ENCODE measurements at regions not wholly inside any gene's neighbourhood (a gene's known extent, or its start where the extent isn't known, plus 50 kb on each side); places are given as distances from the start of the nearest gene placed in this dataset.

- H3K36me3 Mint-ChIP-seq (ENCODE audit: low read depth), result no peaks in the 10 kb centered on the region
- no peak overlapping the region for H3K4me3 Mint-ChIP-seq
- DNase-seq (ENCODE audit: low read depth, low spot score), result no peak
- no peak overlapping the region for H3K27ac Mint-ChIP-seq (ENCODE audit: unreplicated experiment)
- H3K9me3 Mint-ChIP-seq, result no peaks in the 10 kb centered on the region
- TF ChIP-seq CTCF (conservative IDR thresholded peaks at IDR 0.05), result no peak
- H3K27me3 Mint-ChIP-seq (ENCODE audit: low read depth), result peaks cover 10% of the 10 kb centered on the region
- H3K4me1 Mint-ChIP-seq, result no peaks in the 10 kb centered on the region
Observed at GRCh38 chr14:70269582-70269981, 80.8 kb upstream of the SLC8A3 start.

- Mint-ChIP-seq H3K36me3 (ENCODE audit: low read depth) (no peaks in the 10 kb centered on the region), H3K27ac (ENCODE audit: unreplicated experiment) (no peak overlapping the region), H3K4me3 (no peak overlapping the region), H3K27me3 (ENCODE audit: low read depth) (peaks cover 10% of the 10 kb centered on the region), H3K4me1 (no peaks in the 10 kb centered on the region), H3K9me3 (no peaks in the 10 kb centered on the region)
- no peak for DNase-seq (ENCODE audit: low read depth, low spot score)
- TF ChIP-seq CTCF (conservative IDR thresholded peaks at IDR 0.05), result no peak
Observed at GRCh38 chr14:70268760-70269159, 80.0 kb upstream of the SLC8A3 start.

- H3K27me3 Mint-ChIP-seq (ENCODE audit: low read depth), result peaks cover 10% of the 10 kb centered on the region
- no peak overlapping the region for H3K4me3 Mint-ChIP-seq
- H3K27ac Mint-ChIP-seq (ENCODE audit: unreplicated experiment), result no peak overlapping the region
- H3K9me3 Mint-ChIP-seq, result no peaks in the 10 kb centered on the region
- no peak for TF ChIP-seq CTCF (conservative IDR thresholded peaks at IDR 0.05)
- no peaks in the 10 kb centered on the region for H3K4me1 Mint-ChIP-seq
- no peak for DNase-seq (ENCODE audit: low read depth, low spot score)
- no peaks in the 10 kb centered on the region for H3K36me3 Mint-ChIP-seq (ENCODE audit: low read depth)
Observed at GRCh38 chr14:70266157-70266556, 77.4 kb upstream of the SLC8A3 start.

GRCh38 chr14:70265422-70265821 is 76.7 kb upstream of the SLC8A3 start:
- H3K4me1 Mint-ChIP-seq, result no peaks in the 10 kb centered on the region
- DNase-seq (ENCODE audit: low read depth, low spot score), result no peak
- no peaks in the 10 kb centered on the region for H3K36me3 Mint-ChIP-seq (ENCODE audit: low read depth)
- no peaks in the 10 kb centered on the region for H3K9me3 Mint-ChIP-seq
- peaks cover 10% of the 10 kb centered on the region for H3K27me3 Mint-ChIP-seq (ENCODE audit: low read depth)
- no peak for TF ChIP-seq CTCF (conservative IDR thresholded peaks at IDR 0.05)
- no peak overlapping the region for H3K27ac Mint-ChIP-seq (ENCODE audit: unreplicated experiment)
- no peak overlapping the region for H3K4me3 Mint-ChIP-seq

GRCh38 chr14:70259420-70259819 is 70.7 kb upstream of the SLC8A3 start:
- H3K27ac Mint-ChIP-seq (ENCODE audit: unreplicated experiment), result no peak overlapping the region
- H3K4me1 Mint-ChIP-seq, result no peaks in the 10 kb centered on the region
- DNase-seq (ENCODE audit: low read depth, low spot score), result no peak
- no peaks in the 10 kb centered on the region for H3K36me3 Mint-ChIP-seq (ENCODE audit: low read depth)
- H3K4me3 Mint-ChIP-seq, result no peak overlapping the region
- H3K27me3 Mint-ChIP-seq (ENCODE audit: low read depth), result no peaks in the 10 kb centered on the region
- H3K9me3 Mint-ChIP-seq, result peaks cover 8% of the 10 kb centered on the region
- TF ChIP-seq CTCF (conservative IDR thresholded peaks at IDR 0.05), result no peak

- TF ChIP-seq CTCF (conservative IDR thresholded peaks at IDR 0.05), result peak; percentile 40
- H3K4me1 Mint-ChIP-seq, result no peaks in the 10 kb centered on the region
- H3K27me3 Mint-ChIP-seq (ENCODE audit: low read depth), result no peaks in the 10 kb centered on the region
- H3K4me3 Mint-ChIP-seq, result peak overlapping the region; percentile 27
- H3K9me3 Mint-ChIP-seq, result peaks cover 8% of the 10 kb centered on the region
- no peak overlapping the region for H3K27ac Mint-ChIP-seq (ENCODE audit: unreplicated experiment)
- no peak for DNase-seq (ENCODE audit: low read depth, low spot score)
- no peaks in the 10 kb centered on the region for H3K36me3 Mint-ChIP-seq (ENCODE audit: low read depth)
Observed at GRCh38 chr14:70257526-70257925, 68.8 kb upstream of the SLC8A3 start.
